ENCODE measurements at regions not wholly inside any gene's neighbourhood (a gene's known extent, or its start where the extent isn't known, plus 50 kb on each side); places are given as distances from the start of the nearest gene placed in this dataset.
"Not testable (repeated sequence)": the region's sequence is repeated elsewhere in the genome, so short reads cannot be mapped to it uniquely, and the experiment has no call there.

DNA sequence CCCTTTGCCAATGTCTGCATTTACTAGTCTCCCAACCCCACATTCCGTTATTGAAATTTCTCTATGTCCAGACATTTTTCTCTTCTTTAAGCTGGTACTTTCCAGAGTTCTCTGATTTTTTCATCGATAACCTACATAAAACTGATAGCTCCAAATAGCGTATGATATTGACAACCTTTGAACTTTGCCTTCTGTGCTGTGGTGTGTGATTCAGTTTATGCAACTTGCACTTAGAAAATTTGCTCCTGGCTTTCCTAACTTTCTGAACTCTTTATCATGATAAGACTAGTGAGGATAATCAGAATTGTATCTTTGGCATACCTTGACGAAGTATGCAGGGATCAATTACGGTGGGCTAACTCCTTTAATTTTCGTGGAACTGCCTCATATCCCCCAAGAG is 1261.3 kb downstream of the SI start:
- DNase-seq (ENCODE audit: low read depth in 2 of 2) = no peak

DNA sequence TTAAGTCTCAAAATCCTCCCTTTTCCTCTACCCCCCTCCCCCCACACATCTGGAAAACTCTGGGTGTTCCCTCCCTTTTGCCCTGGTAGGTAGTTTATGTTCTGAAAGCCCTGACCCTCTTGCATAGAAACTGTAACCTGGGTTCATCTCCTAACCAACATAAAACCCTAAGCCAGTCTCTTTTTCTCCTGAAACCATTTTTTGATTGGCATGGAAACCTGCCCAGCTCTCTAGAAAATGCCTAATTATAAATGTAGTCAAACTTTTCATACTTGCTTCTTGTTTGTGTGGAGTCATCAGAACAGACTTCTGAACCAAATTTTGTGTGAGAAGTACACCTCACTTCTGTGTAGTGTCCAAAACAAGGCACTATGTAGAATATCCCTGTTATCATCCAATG is 1264.4 kb downstream of the SI start:
- DNase-seq (ENCODE audit: low read depth in 2 of 2) = no peak

DNA sequence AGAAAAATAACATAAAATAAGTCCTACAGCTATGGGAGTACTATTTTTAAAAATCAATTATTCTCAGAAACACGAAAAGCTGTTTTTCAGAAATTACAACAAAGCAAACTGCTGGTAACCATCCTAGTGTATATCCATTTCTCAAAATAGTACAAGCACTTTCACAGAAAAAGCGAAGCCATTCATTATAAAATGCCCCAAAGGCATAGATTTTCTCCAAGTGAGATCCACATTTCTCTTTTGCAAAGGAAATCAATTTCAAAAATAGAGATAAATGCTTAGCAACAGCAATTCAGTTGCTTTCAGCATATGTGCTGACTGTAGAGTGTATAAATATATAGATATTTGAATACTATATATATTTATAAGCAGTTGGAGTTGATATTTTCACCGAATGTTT is 1266.3 kb downstream of the SI start:
- DNase-seq (ENCODE audit: low read depth in 2 of 2) = no peak

DNA sequence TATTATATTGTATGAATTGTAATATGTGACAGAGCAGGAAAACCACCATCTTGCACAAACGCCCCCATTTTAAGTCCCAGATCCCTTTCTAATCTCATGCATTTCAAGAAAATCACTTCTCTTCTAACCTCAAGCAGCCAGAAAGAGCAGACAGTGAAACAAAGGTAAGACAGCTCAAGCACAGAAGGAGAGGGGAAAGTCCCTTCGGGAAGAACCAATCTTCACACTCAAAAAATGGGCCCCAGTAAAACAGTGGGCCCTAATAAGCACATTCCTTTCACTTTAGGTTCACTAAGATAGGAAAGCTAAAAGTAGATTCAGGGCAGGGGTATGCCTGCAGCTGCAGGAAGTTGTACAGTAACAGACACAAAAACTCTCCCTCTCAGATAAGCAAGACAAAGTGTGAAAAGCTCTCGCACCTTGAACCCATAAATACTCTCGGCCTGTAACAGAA is 1268.7 kb downstream of the SI start:
- DNase-seq (ENCODE audit: low read depth in 2 of 2) = no peak

DNA sequence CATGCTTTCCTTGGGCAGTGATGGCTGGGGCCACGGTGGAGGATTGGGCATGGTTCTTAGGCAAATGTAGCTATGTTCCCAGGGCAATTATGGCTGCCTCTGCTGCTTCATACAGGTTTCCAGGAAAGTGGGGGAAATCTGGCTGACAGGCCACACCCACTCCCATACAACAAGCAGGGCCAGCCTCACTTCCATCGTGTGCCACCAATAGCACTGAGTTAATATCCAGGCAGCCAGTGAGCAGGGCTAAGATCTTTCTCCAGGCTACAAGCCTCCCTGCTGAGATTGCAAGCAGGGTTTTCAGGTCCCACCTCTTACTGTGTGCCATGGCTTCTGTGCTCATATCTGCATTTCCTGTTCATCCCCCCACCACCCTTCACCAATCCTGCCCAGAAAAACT is 1291.9 kb downstream of the SI start:
- DNase-seq (ENCODE audit: low read depth in 2 of 2) = no peak

DNA sequence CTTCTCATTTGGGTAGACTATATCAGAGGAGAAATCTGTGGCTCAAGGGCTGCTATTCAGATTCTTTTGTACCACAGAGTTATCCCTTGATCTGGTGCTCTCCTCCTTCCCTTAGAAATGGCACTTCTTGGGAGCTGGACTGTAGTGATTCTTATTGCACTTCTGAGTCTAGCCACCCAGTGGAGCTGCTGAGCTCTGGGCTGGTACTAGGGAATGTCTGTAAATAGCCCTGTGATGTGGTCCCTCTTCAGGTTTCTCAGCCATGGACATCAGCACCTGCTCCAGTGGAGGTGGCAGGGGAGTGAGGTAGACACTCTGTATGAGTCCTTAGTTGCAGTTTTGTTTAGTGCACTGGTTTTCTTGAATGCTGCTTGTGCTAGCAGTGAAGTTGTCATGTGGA is 1292.6 kb downstream of the SI start:
- DNase-seq (ENCODE audit: low read depth in 2 of 2) = no peak

DNA sequence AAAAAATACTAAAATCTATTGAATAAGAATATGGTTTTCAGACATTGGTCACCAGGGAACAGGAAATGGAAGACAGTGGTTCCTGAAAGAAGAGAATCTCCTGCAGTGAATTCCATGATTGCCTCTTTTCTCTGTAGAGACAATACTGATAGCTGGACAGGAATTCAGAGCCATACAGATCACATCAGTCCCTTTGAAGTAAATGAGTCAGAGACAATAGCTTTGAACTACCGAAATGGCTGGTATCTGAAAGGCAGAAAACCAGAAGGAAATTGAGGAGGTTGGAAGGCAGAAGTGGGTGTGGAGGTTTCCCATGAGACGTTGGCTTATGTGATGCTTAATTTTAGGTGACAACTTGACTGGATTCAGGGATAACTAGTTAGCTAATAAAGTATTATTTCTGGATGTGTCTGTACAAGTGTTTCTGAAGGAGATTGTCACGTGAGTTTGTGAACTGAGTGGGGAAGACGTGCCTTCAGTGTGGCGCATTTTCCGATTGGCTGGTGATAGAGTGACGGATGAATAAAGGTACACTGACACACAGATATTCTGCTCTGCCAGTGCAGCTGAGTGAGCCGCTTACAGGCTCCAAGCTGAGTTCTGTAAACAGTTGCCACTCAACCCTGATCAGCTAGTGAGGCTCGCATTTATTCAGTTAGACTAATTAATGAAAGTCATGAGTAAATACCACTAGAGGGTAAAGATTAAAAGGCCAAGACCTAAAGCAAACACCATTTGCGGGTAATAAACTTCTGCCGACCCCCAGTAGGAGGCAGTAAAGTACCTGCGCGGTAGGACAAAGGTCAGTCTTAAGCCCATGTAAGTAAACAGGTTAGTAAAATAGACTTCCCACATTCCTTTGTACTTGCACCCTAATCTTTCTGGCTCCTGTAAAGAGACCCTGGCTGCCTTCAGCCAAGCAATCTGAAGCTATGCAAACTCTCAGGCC is 1298.6 kb downstream of the SI start:
- no peak for DNase-seq (ENCODE audit: low read depth in 2 of 2)

DNA sequence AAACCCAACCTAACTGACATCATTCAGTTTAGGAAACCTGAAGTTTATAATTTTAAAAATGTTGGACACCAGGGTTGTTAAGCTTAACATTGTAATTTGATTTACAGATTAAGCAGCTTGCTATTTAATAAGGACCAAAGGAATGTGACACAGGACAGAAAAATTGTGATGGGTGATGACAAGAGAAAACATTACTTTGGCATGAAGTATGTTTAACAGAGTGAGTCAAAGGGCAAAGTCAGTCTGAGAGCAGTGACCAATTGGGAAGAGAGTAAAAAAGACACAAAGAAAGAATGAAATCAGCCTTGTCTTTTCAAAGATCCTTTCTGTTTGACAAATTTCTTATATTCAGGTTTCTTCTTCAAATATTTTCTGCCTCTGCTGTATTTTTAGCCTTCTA is 1301.6 kb downstream of the SI start:
- no peak for DNase-seq (ENCODE audit: low read depth in 2 of 2)

DNA sequence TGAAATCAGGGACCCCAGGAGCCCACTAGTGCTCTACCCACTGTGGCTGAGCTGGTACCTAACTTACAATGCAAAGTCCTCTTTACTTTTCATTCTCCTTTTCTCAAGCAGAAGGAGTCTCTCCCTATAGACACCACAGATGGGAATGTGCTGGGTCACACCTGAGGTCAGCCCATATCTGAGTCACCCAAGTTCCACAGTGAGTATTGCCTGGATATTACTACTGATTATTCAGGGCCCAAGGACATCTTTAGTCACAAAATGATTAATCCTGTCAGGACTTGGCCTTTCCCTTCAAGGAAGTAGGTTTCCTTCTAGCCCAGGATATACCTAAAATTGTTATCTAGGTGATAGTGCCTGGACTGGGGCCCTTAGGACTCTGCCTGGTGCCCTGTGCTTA is 1305.2 kb downstream of the SI start:
- no peak for DNase-seq (ENCODE audit: low read depth in 2 of 2)

DNA sequence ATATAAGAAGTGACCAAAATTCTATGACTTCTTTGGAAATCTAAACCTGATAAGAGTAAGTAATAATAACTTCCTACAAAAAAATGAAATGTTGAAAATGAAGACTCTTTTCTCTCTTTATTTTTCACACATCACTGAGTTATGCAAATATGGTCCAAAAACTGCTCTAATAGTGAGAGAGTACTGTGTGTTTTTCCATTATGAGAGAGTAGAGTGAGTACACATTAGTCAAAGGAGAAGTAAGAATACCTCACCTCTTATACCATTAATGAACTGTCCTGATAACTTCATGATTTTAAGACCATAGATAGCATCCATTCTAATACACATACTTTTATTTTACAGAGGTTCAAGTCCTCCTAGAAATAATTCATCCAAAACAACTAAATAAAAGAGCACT is 1310.2 kb downstream of the SI start:
- no peak for DNase-seq (ENCODE audit: low read depth in 2 of 2)

DNA sequence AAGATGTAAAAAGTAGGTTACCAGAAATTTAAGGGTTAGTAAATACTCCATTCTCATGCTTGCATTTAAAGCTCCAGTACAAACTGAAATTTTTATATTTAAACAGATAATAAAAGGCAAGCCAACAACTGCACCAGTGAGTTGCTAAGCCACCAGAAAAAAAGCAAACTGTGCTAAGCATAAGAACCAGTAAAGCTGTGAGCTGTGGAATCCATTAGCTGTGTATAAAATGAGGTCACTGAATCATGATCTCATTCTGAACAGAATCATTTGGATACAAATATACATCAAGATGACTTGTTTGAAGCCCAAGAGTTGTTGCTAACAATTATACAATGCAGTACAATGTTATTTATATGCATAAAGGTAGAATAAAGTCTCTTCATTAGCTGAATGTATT is 1312.2 kb downstream of the SI start:
- no peak for DNase-seq (ENCODE audit: low read depth in 2 of 2)

DNA sequence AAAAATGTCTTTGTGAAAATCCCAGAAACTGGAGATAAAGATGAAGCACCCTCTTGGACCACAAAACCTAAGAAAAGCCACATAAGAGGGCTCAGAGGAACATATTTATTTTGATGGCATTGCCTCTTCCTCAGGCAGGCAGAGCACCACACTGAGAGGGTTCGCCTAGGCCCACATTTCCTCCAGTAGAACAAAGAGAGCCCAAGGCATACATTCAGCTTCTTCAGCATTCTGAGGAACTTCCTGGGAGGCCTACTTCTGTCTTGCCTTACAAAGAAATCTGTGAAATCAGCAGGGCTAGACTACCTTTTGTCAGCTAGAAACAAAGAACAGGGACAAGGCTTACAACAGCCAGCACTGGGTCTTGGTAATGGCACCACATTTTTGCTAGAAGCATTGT is 1325.3 kb downstream of the SI start:
- no peak for DNase-seq (ENCODE audit: low read depth in 2 of 2)

DNA sequence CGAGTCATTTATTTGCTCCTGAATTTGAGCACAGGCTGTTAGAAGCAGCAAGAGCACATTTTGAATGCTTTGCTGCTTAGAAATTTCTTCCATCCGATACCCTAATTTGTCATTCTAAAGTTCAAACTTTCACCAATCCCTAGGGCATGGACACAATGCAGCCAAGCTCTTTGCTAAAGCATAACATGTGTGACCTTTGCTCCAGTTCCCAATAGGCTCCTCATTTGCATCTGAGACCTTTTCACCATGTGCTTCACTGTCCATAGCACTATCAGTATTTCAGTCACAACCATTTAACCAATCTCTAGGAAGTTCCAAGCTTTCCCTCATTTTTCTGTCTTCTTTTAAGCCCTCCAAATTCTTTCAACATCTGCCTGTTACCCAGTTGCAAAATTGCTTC is 1333.1 kb downstream of the SI start:
- DNase-seq (ENCODE audit: low read depth in 2 of 2) = no peak

DNA sequence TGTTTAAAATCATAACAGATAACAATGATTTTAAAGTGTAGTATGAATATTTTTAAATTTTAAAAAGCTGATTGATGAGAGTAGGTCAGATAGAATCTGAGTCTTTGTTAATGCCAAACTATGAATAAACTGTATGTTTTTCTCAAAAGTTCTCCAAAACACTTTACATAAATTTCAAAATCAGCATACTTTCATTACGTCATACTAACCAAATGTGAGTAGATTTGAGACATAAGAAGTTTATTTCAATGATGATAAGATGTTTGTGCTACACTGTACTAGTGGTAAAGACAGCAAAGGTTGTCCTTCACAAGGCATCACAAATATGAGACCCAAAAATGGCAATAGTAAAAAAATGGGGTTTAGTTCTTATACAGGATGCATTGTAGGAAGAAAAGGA is 1342.9 kb downstream of the SI start:
- DNase-seq (ENCODE audit: low read depth in 2 of 2) = no peak

DNA sequence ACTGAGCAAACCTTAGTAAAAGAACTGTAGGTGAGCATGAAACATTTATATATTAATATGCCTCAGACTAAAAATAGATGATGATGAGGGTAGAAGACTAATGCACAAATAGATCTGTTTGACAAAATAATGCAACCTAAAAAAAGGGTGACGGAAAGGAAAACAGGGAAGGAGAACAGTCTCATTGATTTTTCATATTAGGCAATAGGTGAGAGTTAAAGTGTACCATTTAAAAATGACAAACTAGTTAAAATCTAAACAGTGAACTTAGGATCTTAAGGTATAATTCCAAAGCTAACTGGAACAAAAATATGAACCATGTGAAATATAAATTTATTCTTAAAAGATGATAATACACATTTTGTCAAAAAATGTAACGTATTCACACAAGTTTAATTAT is 1347.6 kb downstream of the SI start:
- no peak for DNase-seq (ENCODE audit: low read depth in 2 of 2)

DNA sequence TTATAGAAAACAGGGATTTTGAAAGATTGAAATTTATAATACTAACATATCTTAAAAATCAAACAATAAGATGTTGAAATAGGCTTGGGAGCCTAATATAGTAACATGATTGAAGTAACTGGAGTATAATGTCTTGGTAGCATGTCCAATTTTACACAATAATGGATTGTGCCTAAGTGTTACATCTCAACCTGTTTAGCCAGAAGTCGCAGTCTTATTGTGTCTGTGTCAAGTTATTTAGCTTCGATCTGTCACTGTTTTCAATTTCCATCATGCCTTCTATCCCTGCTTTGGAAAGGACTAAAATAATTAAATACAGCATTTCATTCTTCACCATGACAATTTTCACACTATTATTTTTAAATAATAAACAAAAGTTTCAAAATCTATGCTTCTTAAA is 1352.2 kb downstream of the SI start:
- no peak for DNase-seq (ENCODE audit: low read depth in 2 of 2)

DNA sequence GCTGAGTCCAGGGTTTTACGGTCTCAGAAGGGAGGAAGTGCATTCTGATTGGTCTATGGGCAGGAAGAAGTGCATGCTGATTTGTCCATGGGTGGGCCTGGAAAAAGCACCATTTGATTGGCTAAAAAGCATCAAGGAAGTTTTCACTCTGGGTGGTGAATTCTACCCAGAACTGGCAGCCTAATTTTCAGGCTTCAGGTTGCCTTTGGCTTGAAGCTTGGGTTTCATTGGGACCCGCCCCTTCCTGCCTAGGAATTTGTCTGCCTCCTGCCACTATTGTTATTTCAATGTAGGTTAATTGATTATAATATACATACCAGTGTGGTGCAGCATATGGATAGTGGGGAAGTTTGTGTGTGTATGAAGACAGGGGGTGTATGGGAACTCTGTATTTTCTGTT is 1355.9 kb downstream of the SI start:
- DNase-seq (ENCODE audit: low read depth in 2 of 2) = no peak

DNA sequence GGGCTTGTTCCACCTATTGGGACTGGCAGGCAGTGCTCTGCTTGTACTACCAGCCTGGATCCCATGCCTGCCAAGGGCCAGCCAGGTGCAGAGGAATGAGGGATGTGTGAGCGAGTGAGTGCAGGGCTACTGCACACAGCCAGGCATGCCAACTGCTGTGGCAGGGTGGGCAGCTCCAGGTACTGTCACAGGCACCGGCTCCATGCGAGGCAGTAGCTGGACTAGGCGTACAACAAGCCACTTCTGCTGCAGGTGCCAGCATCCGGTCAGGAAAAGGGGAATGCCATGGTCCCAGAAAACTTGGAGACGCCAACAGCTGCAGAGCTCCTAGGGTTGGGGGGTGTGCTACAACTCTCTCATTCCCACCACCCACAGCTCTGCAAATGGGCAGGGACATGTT is 1356.7 kb downstream of the SI start:
- no peak for DNase-seq (ENCODE audit: low read depth in 2 of 2)

DNA sequence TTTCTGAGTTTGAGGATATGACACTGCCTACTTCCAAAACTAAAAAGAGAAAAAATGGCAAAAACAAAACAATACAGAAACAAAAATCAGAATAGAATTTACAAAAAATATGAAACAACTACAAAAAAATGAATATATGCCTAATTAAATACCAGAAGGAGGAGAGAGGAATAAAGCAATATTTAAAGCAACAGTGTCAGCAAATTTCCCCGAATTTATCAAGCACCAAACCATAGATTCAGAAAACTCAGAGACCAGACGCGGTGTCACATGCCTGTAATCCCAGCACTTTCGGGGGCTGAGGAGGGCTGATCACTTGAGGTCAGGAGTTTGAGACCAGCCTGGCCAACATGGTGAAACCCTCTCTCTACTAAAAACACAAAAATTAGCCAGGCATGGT is 1360.9 kb downstream of the SI start:
- DNase-seq (ENCODE audit: low read depth in 2 of 2) = no peak

DNA sequence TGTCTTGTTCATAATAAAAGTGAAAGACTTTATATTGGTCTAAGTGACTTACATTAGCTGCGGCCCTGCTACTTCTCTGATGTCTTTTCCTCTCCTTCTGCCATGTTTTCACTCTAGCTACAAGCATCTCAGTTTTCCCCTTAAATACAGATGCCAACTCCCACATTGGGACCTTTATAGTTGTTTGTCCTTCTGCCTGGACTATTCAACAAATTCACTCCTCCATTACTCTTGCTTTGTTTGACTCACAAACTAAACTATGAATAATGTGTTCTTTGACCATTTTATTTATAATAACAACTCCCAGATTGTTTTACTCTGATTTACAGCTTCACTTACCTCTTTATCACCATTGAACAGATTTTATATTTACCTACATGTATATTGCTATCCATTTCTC is 1369.9 kb downstream of the SI start:
- DNase-seq (ENCODE audit: low read depth in 2 of 2) = no peak

DNA sequence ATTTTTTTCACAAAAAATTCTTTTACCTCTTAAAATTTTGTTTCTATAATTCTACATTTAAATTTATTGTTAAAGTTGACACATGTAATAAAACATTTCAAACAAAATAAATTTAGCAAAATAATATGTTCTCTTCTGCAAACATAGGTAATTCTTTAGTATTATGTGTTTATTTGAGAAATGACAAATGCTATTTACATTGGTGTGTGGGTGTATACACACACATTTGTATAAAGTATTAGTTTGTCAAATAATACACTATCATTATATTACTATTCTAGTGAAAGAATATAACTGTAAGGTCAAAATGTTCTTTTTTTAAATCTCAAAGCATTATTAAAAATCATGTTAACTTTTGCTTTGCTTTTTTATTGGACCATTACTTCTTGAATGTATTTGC is 1370.6 kb downstream of the SI start:
- DNase-seq (ENCODE audit: low read depth in 2 of 2) = no peak

DNA sequence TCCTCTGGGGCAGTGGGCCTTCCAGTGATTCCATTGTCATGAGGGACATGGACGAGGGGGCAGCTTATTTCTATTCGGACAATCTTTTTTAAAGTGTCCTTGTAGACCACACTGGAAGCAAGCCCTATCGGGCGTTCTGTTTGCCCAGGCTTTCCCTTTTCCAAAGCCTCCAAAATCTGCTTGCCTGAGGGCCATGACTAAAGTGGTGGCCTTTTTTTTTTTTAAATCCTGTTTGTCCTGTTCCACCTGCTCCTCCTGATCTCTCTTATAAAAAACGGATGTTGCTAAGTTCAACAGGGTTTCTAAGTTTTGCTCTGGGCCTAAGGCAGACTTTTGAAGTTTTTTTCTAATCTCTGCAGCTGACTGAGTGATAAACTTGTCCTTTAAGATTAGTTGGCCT is 1380.1 kb downstream of the SI start:
- not testable (repeated sequence) for DNase-seq (ENCODE audit: low read depth in 2 of 2)

DNA sequence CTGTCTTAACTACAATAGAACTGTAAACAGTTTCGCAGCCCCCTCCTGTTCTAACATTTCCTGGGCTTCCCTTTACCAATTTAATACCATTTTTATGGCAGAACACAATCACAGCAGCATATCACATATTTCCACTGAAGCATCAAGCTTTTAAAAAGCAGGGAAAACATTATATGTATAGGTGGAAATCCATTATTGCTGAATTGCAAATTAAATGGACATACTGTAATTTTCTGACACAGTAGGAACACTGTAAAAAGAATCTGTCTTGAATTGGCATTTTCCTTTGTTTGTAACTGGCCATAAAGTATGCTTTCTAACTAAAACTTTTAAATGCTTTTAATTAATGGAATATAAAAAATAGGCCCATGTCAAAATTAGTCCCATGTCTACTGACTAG is 1385.8 kb downstream of the SI start:
- DNase-seq (ENCODE audit: low read depth in 2 of 2) = no peak

DNA sequence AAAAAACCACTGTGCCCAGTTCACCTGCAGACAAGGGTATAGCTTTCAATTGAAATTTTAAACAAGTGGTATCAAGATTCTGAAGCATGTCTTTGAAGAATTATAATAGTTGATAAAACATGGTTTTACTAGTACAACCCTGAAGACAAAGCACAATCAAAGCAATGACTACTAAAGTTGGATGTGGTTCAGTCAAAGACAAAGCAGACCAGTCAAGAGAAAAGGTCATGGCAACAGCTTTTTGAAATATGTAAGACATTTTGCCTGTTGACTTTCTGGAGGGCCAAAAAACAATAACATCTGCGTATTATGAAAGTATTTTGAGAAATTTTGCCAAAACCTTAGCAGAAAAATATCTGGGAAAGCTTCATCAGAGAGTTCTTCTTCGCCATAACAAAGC is 1393.6 kb downstream of the SI start:
- DNase-seq (ENCODE audit: low read depth in 2 of 2) = no peak

All from stimulated activated CD4-positive, alpha-beta T cell treated with anti-CD3 and anti-CD28 coated beads, Interleukin-15, amount 100 ng/mL, for 48 hours (primary cell).